Subcutaneous abdominal adipose tissue (tissue), 5 donors: ENCODE measurements at regions not wholly inside any gene's neighbourhood (a gene's known extent, or its start where the extent isn't known, plus 50 kb on each side); places are given as distances from the start of the nearest gene placed in this dataset.
A peak's percentile ranks its signal among the peaks of the same experiment; 100 is the strongest.

Source experiments
- H3K27ac ChIP-seq: one replicate; pipeline ENCODE4 v1.7.0; 2013; ENCODE audit warnings: low read depth, mild to moderate bottlenecking, inconsistent platforms, low read length, moderate library complexity
- H3K27me3 ChIP-seq, 5 donors: one replicate each; pipeline ENCODE4 v1.7.0; 2013; ENCODE audit warnings: low read length in 5 of 5, inconsistent platforms in 1 of 5; ENCODE audit not compliant: control insufficient read depth in 5 of 5, insufficient read depth in 4 of 5
- H3K36me3 ChIP-seq, 5 donors: one replicate each; pipeline ENCODE4 v1.7.0; 2013; ENCODE audit warnings: low read length in 5 of 5; ENCODE audit not compliant: control insufficient read depth in 5 of 5, insufficient read depth in 5 of 5
- H3K4me1 ChIP-seq, 5 donors: one replicate each; pipeline ENCODE4 v1.7.0; 2013; ENCODE audit warnings: low read length in 5 of 5, mild to moderate bottlenecking in 3 of 5, moderate library complexity in 1 of 5; ENCODE audit not compliant: control insufficient read depth in 5 of 5, insufficient read depth in 5 of 5
- H3K4me3 ChIP-seq, 5 donors: one replicate each; pipeline ENCODE4 v1.7.0; 2013; ENCODE audit warnings: low read length in 5 of 5, low read depth in 1 of 5
- H3K9ac ChIP-seq, 5 donors: one replicate each; pipeline ENCODE4 v1.7.0; 2013; ENCODE audit warnings: low read length in 5 of 5, mild to moderate bottlenecking in 4 of 5, moderate library complexity in 3 of 5
- H3K9me3 ChIP-seq, 5 donors: one replicate each; pipeline ENCODE4 v1.7.0; 2013; ENCODE audit warnings: low read length in 5 of 5; ENCODE audit not compliant: control insufficient read depth in 5 of 5
- donor health status: healthy.
- donor health status: healthy.
- donor health status: healthy.
- donor health status: healthy.
- donor health status: healthy.

DNA sequence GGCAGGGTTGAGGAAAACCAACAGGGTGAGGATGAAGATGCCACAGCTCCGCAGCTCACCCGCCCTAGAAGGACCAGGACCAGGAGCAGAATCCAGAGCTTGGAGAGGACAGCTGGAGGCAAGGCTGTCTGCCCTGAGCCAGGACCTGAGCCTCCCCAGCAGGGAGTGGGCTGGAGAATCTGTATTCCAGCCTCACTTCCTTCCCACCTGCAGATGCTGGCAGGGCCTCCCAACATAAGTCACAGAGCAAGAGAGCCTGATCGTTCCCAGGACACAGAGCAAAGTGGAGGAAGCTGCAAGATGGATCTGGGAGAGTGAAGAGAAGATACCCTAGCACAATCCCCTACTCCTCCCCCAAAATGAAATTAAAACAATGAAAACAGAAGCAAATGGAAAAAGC, 61.7 kb upstream of the WASF3 start:
- H3K27ac ChIP-seq: no peak overlapping the region
- no peak overlapping the region for H3K4me3 ChIP-seq
- no peaks in the 10 kb centered on the region for H3K36me3 ChIP-seq
- no peaks in the 10 kb centered on the region for H3K27me3 ChIP-seq
- no peaks in the 10 kb centered on the region for H3K9me3 ChIP-seq
- no peak overlapping the region for H3K9ac ChIP-seq
- peaks cover 0 to 29% (median 24%) of the 10 kb centered on the region in 5 donors for H3K4me1 ChIP-seq

DNA sequence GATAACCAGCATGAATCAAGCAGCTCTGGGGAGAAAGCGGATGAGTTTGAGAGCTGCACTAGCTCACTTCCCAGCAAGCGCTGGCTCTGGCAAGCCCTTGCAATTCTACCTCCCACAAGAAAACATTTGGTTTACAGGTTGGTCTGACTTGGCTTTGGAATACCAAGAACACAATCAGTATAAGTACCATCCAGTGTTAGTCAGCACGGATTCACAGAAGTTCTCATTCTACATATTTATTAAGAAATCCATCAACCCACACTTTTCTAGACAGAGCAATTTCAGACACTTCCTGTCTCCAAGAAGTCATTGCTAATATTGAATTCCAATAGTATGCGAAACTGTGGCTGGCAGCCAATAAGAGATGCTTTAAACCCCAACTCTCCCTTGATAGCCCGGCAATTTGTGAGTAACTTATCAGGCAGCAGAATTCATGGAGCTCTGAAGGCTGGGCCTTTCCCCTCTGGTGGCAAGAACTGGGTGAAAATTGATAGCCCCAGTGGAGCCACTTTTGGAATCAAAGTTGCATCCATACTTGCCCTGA, 59.4 kb upstream of the WASF3 start:
- Histone ChIP-seq H3K27ac (peak overlapping the region; percentile 76), H3K9ac (no peak overlapping the region), H3K27me3 (no peaks in the 10 kb centered on the region), H3K4me3 (no peak overlapping the region), H3K4me1 (peaks cover 3 to 50% (median 43%) of the 10 kb centered on the region in 5 donors), H3K36me3 (no peaks in the 10 kb centered on the region), H3K9me3 (no peaks in the 10 kb centered on the region)

DNA sequence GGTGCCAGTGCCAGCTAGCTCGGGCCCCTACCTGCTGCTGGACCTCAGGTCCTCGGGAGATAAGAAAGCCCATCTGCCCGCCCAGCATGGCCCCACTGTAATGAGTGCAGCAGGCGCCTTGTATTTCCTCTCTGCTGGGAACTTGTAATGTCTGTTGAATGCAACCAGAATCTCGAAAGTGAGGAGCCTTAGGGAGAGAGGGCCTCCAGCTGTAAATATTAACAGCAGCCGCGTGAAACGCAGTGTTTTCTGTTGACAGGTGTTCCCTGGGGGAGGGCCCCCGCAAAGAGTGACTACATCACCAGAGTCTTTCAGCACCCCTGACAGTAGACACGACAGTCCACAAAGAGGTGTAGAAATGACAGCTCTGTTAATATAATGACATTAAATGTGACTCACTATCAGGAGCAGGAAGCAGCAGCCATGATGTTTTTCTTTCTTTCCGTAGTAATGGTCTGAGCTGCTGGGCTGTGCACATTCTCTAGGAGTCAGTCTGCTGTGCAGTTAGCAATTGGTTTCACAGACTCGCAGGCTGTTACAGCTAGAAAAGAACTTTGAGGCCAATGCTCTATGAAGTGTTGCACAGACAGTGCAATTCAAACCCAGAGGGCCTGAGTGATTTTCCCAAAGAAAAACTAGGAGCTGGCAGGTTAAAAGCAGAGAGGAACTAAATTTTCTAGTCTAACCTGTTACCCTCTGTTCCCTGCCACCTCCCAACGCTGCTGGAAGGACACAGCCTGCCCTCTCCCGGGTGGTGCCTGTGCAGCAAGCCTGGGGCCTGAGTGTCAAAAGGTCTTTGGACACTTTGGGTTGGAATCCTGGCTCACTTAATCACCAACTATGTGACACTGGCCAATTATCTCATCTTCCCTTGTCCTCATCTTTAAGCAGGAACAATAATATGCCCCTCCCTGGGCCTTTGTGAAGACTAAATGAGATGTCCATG, 58.6 kb upstream of the WASF3 start:
- Histone ChIP-seq H3K4me3 (no peak overlapping the region), H3K27me3 (no peaks in the 10 kb centered on the region), H3K9ac (peak overlapping the region in 2 of 5 donors; percentile 18 to 49), H3K27ac (peak overlapping the region; percentile 76), H3K36me3 (no peaks in the 10 kb centered on the region), H3K4me1 (peaks cover 3 to 57% (median 44%) of the 10 kb centered on the region in 5 donors), H3K9me3 (no peaks in the 10 kb centered on the region)

DNA sequence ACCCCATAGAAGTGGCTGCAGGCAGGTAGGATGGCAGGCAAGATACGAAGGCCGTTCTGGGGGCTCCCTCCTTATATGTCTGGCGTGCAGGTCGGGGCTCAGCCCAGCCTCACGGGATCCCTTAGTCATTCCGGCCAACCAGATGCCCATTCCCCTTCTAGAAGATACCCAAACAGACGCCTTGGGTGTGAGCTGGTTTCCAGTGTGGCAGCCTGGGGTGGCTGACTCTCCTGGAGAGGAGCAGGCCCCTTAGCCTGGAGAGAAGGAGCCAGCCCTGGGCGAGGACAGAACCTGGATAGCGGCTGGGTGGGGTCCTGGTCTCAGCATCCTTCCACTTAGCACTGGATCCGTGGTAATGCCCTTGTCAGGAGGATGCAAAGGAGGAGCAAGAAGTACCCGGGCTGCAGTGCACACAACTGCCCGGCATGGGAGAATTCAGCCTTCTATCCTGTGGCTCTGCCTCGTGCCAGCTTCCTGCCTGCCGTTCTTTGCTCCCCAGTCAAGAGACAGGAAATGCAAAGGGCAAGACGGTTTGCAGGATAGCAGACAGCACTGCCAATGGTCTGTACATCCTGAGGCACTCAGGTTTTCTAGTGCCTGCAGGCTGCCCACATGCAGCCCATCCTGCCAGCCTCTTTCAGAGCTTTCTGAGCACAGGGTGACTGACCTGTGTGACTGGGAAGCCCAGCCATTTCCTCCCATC, 56.7 kb upstream of the WASF3 start:
- no peak overlapping the region for H3K27ac ChIP-seq
- no peaks in the 10 kb centered on the region for H3K27me3 ChIP-seq
- peaks cover 3 to 58% (median 42%) of the 10 kb centered on the region in 5 donors for H3K4me1 ChIP-seq
- H3K4me3 ChIP-seq: no peak overlapping the region
- no peaks in the 10 kb centered on the region for H3K9me3 ChIP-seq
- no peaks in the 10 kb centered on the region for H3K36me3 ChIP-seq
- H3K9ac ChIP-seq: no peak overlapping the region

DNA sequence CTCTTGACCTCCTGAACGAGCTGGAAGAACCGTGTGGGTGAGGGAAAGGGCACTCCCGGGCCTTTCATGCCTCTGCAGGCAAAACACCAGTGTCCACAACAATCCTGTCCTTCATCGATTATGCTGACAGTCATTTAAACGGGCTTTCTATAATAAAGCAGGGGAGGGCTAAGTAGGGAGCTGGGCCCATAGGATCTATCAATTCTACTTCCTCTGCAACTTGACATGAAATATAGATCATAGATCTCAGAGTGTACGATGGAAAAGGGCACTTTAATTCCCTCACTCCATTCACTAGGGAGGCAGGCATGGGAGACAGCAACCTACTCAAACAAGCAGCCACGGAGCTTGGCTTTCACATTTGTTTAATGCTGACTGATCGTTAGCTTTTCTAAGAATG, 55.8 kb upstream of the WASF3 start:
- H3K27ac ChIP-seq: peak overlapping the region; percentile 63
- H3K4me3 ChIP-seq: no peak overlapping the region
- H3K36me3 ChIP-seq: no peaks in the 10 kb centered on the region
- no peak overlapping the region for H3K9ac ChIP-seq
- H3K9me3 ChIP-seq: no peaks in the 10 kb centered on the region
- H3K4me1 ChIP-seq: peaks cover 3 to 58% (median 42%) of the 10 kb centered on the region in 5 donors
- no peaks in the 10 kb centered on the region for H3K27me3 ChIP-seq

DNA sequence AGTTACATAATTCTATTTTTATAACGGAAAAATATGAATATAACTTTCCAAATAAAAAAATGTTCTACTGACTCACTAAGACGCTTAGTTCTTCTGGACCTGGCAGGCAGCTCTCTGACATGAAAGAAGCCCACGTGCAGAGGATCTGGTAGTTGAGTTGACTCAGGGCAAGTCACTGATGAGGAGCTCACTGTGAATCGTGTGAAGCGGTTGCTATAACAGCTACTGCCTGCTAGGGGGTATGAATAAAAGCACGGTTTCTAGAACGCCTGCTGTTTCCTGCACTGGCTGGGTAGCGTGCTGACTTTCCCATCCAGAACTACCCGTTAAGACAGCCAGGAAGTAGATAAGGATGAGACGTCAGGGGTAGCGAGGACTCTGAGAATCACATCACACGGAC, 54.7 kb upstream of the WASF3 start:
- H3K4me1 ChIP-seq: peaks cover 3 to 47% (median 32%) of the 10 kb centered on the region in 5 donors
- peak overlapping the region in 1 of 5 donors; percentile 26 for H3K4me3 ChIP-seq
- no peaks in the 10 kb centered on the region for H3K27me3 ChIP-seq
- peak overlapping the region; percentile 21 for H3K27ac ChIP-seq
- H3K9ac ChIP-seq: no peak overlapping the region
- H3K9me3 ChIP-seq: no peaks in the 10 kb centered on the region
- H3K36me3 ChIP-seq: no peaks in the 10 kb centered on the region

DNA sequence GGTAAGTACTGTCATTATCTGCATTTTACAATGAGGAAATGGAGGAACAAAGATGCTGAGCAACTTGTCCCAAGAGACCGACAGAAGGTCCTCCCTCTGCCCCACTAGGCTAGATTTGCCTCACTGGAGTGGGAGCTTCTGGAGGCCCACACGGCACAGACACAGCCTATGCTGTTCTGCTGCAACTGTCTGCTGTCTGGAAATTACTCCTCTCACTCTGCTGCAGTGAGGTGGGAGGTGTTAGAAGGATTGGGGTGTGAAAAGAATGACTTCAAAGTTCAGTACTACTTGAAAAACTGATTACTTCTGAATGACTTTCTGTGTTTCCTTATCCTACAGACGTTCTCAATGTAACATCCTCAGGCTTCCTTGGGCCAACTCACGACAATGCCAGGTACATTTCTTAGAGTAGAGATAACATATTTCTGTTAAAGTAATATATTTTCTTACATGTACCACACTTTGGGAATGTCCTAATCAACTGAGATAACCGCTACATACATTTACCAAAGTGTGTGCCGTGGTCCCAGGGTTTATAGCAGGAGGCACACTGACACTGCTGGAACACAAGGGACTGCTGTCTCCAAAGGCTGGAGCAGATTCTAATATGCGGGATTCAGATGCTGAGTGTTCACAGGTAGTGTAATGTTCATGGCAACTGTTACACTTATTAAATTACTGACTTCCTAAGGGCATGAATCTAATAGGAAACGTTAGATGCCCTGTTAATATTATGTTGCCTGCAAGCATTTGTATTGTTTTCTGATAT, 53.5 kb upstream of the WASF3 start:
- no peaks in the 10 kb centered on the region for H3K9me3 ChIP-seq
- H3K4me3 ChIP-seq: no peak overlapping the region
- no peak overlapping the region for H3K9ac ChIP-seq
- peak overlapping the region; percentile 24 for H3K27ac ChIP-seq
- no peaks in the 10 kb centered on the region for H3K36me3 ChIP-seq
- peaks cover 4 to 39% (median 24%) of the 10 kb centered on the region in 5 donors for H3K4me1 ChIP-seq
- H3K27me3 ChIP-seq: no peaks in the 10 kb centered on the region
